Activated gamma-delta T cell treated with anti-CD3 and anti-CD28 coated beads, Interleukin-2, amount 50 U/mL, for 16 hours (primary cell): ENCODE measurements at regions not wholly inside any gene's neighbourhood (a gene's known extent, or its start where the extent isn't known, plus 50 kb on each side); places are given as distances from the start of the nearest gene placed in this dataset.
"Not testable (repeated sequence)": the region's sequence is repeated elsewhere in the genome, so short reads cannot be mapped to it uniquely, and the experiment has no call there.

Experiments used
- DNase-seq: peaks from one replicate; pipeline ENCODE4 v3.0.0-alpha.2; 2020; ENCODE audit warnings: low read depth

- no peak for DNase-seq
Observed at GRCh38 chr13:33411312-33411711, 125.8 kb upstream of the STARD13 start.

GRCh38 chr13:33415822-33416221, 130.3 kb upstream of the STARD13 start:
- no peak for DNase-seq

- DNase-seq, result not testable (repeated sequence)
Observed at GRCh38 chr13:33418224-33418953, 132.8 kb upstream of the STARD13 start.

- not testable (repeated sequence) for DNase-seq
Observed at GRCh38 chr13:33420117-33420516, 134.6 kb upstream of the STARD13 start.

GRCh38 chr13:33426131-33426530, 140.6 kb upstream of the STARD13 start:
- DNase-seq, result no peak

- DNase-seq, result no peak
Observed at GRCh38 chr13:33433316-33433715, 147.8 kb upstream of the STARD13 start.

GRCh38 chr13:33434676-33435075, 149.1 kb upstream of the STARD13 start:
- no peak for DNase-seq

- DNase-seq, result no peak
Observed at GRCh38 chr13:33435207-33435606, 149.7 kb upstream of the STARD13 start.

GRCh38 chr13:33438918-33439317, 153.4 kb upstream of the STARD13 start:
- DNase-seq, result no peak

- no peak for DNase-seq
Observed at GRCh38 chr13:33441015-33441414, 155.5 kb upstream of the STARD13 start.

GRCh38 chr13:33445024-33445423, 159.5 kb upstream of the STARD13 start:
- no peak for DNase-seq

- no peak for DNase-seq
Observed at GRCh38 chr13:33445476-33445875, 159.9 kb upstream of the STARD13 start.

- no peak for DNase-seq
Observed at GRCh38 chr13:33446821-33447725, 161.5 kb upstream of the STARD13 start.

GRCh38 chr13:33448889-33449288, 163.3 kb upstream of the STARD13 start:
- no peak for DNase-seq

- no peak for DNase-seq
Observed at GRCh38 chr13:33450956-33451709, 165.6 kb upstream of the STARD13 start.

- no peak for DNase-seq
Observed at GRCh38 chr13:33452873-33453517, 167.4 kb upstream of the STARD13 start.

GRCh38 chr13:33453936-33454335, 168.4 kb upstream of the STARD13 start:
- no peak for DNase-seq

- no peak for DNase-seq
Observed at GRCh38 chr13:33454844-33455705, 169.5 kb upstream of the STARD13 start.

GRCh38 chr13:33459702-33460101, 174.1 kb upstream of the STARD13 start:
- no peak for DNase-seq

- no peak for DNase-seq
Observed at GRCh38 chr13:33462109-33462508, 176.6 kb upstream of the STARD13 start.

- no peak for DNase-seq
Observed at GRCh38 chr13:33464345-33464744, 178.8 kb upstream of the STARD13 start.
